PC-9 (cell line): ENCODE measurements at regions not wholly inside any gene's neighbourhood (a gene's known extent, or its start where the extent isn't known, plus 50 kb on each side); places are given as distances from the start of the nearest gene placed in this dataset.

ENCODE experiments used
- BruUV-seq: library from RNA; stranded (reverse); fragments of 400-500 nt; replicated peaks from 2 replicates; lab custom pipeline; 2021; lab: Mats Ljungman, UMichigan
- CTCF ChIA-PET: fragments of 300-600 bp; sonication (Branson Sonifier 250); formaldehyde crosslinking; loops from one replicate; lab custom pipeline; 2022; ENCODE audit warnings: antibody characterized with exemption; lab: Charles Lee
- POLR2A ChIA-PET: fragments of 300-600 bp; sonication (Branson Sonifier 250); formaldehyde crosslinking; loops from one replicate; lab custom pipeline; 2022; ENCODE audit warnings: antibody characterized with exemption; ENCODE audit not compliant: unreplicated experiment; lab: Charles Lee
- DNase-seq, 2 experiments: peaks; one replicate each; pipeline versions ENCODE4 v3.0.0 to v3.0.0-alpha.2; 2015 to 2022; ENCODE audit warnings: mixed read lengths in 1 of 2
- H2AFZ ChIP-seq: fragments of 200-600 bp; sonication (generic); 2 replicates; pipeline ENCODE4 v1.8.1; 2017; ENCODE audit warnings: antibody characterized with exemption
- H3F3A ChIP-seq: fragments of 200-600 bp; sonication (generic); 2 replicates; pipeline ENCODE4 v1.8.1; 2017; ENCODE audit warnings: antibody characterized with exemption, mild to moderate bottlenecking, low read depth; ENCODE audit not compliant: insufficient read depth
- H3K27ac ChIP-seq: fragments of 200-600 bp; sonication (generic); 2 replicates; pipeline ENCODE4 v1.6.1; 2016; ENCODE audit warnings: mixed run types
- H3K27me3 ChIP-seq: fragments of 200-600 bp; sonication (generic); 2 replicates; pipeline ENCODE4 v1.6.1; 2016; ENCODE audit warnings: low read depth, mixed run types; ENCODE audit not compliant: insufficient read depth
- H3K36me3 ChIP-seq: fragments of 200-600 bp; sonication (generic); 2 replicates; pipeline ENCODE4 v1.6.1; 2016; ENCODE audit warnings: low read depth, mixed run types
- H3K4me1 ChIP-seq: fragments of 200-600 bp; sonication (generic); replicated peaks from 2 replicates; pipeline ENCODE4 v1.6.1; 2016; ENCODE audit warnings: mixed run types; ENCODE audit not compliant: insufficient read depth
- H3K4me2 ChIP-seq: fragments of 200-600 bp; sonication (generic); 2 replicates; pipeline ENCODE4 v1.6.1; 2017; ENCODE audit warnings: mixed run types
- H3K4me3 ChIP-seq: fragments of 200-600 bp; sonication (generic); 2 replicates; pipeline ENCODE4 v1.6.1; 2016; ENCODE audit warnings: mixed run types
- H3K79me2 ChIP-seq: fragments of 200-600 bp; sonication (generic); 2 replicates; pipeline ENCODE4 v1.6.1; 2017; ENCODE audit warnings: low read depth, mixed run types
- H3K9me2 ChIP-seq: fragments of 200-600 bp; sonication (generic); 2 replicates; pipeline ENCODE4 v1.8.1; 2017; ENCODE audit warnings: mild to moderate bottlenecking; ENCODE audit not compliant: insufficient read depth
- H3K9me3 ChIP-seq: fragments of 200-600 bp; sonication (generic); 2 replicates; pipeline ENCODE4 v1.8.1; 2016; ENCODE audit warnings: low read depth; ENCODE audit not compliant: insufficient read depth
- H4K20me1 ChIP-seq: fragments of 200-600 bp; sonication (generic); 2 replicates; pipeline ENCODE4 v1.8.1; 2017; ENCODE audit not compliant: insufficient read depth
- EZH2 ChIP-seq: fragments of 200-600 bp; sonication (generic); IDR thresholded peaks from 2 replicates; pipeline ENCODE4 v1.8.0; 2017; ENCODE audit warnings: antibody characterized with exemption, low read depth
- intact Hi-C: fragments of 100-400 bp; cut with micrococcal nuclease; formaldehyde crosslinking; loops from one replicate; pipeline ENCODE4 v1.10.0; 2022; ENCODE audit not compliant: unreplicated experiment
- TF ChIP-seq, protein P1 (sequence below): fragments of 200-600 bp; sonication (generic); conservative IDR thresholded peaks from 2 replicates; pipeline ENCODE4 v1.6.1; 2017; ENCODE audit warnings: mixed run types, antibody characterized with exemption, mild to moderate bottlenecking, moderate library complexity

- intact Hi-C loops: no loop called here
- no peaks in the 10 kb centered on the region for H3K9me2 ChIP-seq
- H3K4me3 ChIP-seq: no peak overlapping the region
- H3K4me1 ChIP-seq: no peaks in the 10 kb centered on the region
- no peaks in the 10 kb centered on the region for H3K27me3 ChIP-seq
- H3K27ac ChIP-seq: no peak overlapping the region
- TF ChIP-seq EZH2: no peak
- TF ChIP-seq, protein P1, sequence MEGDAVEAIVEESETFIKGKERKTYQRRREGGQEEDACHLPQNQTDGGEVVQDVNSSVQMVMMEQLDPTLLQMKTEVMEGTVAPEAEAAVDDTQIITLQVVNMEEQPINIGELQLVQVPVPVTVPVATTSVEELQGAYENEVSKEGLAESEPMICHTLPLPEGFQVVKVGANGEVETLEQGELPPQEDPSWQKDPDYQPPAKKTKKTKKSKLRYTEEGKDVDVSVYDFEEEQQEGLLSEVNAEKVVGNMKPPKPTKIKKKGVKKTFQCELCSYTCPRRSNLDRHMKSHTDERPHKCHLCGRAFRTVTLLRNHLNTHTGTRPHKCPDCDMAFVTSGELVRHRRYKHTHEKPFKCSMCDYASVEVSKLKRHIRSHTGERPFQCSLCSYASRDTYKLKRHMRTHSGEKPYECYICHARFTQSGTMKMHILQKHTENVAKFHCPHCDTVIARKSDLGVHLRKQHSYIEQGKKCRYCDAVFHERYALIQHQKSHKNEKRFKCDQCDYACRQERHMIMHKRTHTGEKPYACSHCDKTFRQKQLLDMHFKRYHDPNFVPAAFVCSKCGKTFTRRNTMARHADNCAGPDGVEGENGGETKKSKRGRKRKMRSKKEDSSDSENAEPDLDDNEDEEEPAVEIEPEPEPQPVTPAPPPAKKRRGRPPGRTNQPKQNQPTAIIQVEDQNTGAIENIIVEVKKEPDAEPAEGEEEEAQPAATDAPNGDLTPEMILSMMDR: no peak
- H2AFZ ChIP-seq: no peak overlapping the region
- H3K79me2 ChIP-seq: no peaks in the 10 kb centered on the region
- H3K36me3 ChIP-seq: no peaks in the 10 kb centered on the region
- ChIA-PET CTCF (no interaction called here), POLR2A (no interaction called here)
- DNase-seq: no peak
- BruUV-seq: no TSS peak
- H3K9me3 ChIP-seq: no peaks in the 10 kb centered on the region
- H4K20me1 ChIP-seq: no peaks in the 10 kb centered on the region
- H3F3A ChIP-seq: no peaks in the 10 kb centered on the region
- H3K4me2 ChIP-seq: no peak overlapping the region
These were observed 487.1 kb downstream of the GRIN2A start for GRCh38 chr16:9695152-9695551.
